ENCODE measurements at regions not wholly inside any gene's neighbourhood (a gene's known extent, or its start where the extent isn't known, plus 50 kb on each side); places are given as distances from the start of the nearest gene placed in this dataset.

DNA sequence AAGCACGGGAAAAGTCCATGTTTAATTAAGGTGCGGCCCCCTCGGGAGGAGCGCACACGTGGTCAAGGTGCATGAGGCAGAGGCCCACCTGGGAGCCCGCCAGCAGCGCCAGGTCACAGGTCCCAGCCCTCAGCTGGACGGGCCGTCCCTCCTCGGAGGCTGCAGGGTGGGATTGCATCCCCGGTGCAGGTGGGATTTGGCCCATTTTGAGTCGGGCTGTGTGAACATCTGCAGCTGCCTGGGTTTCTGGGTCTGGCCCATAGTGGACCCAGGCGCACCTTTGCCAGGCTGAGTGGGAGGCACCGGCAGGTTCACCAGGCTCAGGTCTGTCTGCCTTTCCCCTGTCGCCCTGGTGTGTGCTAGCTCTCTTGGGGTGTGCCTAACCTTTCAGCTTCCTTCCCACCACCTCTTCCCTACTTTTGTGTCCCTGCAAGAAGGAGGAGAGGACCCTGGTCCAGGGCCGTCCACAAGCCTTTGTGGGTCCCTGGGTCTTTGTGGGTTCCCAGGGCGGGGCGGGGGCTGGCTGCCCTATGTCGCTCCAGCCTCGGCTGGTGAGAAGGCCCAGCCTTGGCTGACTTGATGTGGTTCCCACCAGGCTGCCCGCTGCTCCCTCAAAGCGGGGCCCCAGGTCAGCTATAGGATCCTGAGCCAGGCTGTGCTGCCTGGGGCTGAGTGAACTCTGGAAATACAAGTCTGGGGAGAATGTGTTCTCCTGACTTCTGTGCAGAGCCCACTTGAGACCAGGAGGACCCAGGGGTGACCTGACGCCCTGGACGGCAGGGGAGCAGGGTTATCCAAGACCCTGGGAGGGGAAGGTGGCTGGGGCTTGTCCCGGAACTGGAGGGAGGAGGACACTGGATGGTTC, 186.7 kb upstream of the SHH start:
- no peak for TF ChIP-seq POLR2AphosphoS5 (IDR thresholded peaks at IDR 0.05)
- TF ChIP-seq, protein P1, sequence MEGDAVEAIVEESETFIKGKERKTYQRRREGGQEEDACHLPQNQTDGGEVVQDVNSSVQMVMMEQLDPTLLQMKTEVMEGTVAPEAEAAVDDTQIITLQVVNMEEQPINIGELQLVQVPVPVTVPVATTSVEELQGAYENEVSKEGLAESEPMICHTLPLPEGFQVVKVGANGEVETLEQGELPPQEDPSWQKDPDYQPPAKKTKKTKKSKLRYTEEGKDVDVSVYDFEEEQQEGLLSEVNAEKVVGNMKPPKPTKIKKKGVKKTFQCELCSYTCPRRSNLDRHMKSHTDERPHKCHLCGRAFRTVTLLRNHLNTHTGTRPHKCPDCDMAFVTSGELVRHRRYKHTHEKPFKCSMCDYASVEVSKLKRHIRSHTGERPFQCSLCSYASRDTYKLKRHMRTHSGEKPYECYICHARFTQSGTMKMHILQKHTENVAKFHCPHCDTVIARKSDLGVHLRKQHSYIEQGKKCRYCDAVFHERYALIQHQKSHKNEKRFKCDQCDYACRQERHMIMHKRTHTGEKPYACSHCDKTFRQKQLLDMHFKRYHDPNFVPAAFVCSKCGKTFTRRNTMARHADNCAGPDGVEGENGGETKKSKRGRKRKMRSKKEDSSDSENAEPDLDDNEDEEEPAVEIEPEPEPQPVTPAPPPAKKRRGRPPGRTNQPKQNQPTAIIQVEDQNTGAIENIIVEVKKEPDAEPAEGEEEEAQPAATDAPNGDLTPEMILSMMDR (IDR thresholded peaks at IDR 0.05), result no peak
- TF ChIP-seq POLR2A (IDR thresholded peaks at IDR 0.05), result no peak
